ENCODE measurements at regions not wholly inside any gene's neighbourhood (a gene's known extent, or its start where the extent isn't known, plus 50 kb on each side); places are given as distances from the start of the nearest gene placed in this dataset.

GRCh38 chr3:66648975-66649374, 148.2 kb upstream of the LRIG1 start:
- no peak for TF ChIP-seq POLR2AphosphoS5 (IDR thresholded peaks at IDR 0.05; ENCODE audit: low read depth, low read length)
- TF ChIP-seq POLR2A (IDR thresholded peaks at IDR 0.05; ENCODE audit: low read depth, low read length) = no peak
- TF ChIP-seq TAF1 (IDR thresholded peaks at IDR 0.05; ENCODE audit: borderline replicate concordance, low read depth, low read length) = no peak

Measured in GM12892 (cell line).